Neural progenitor cell (in vitro differentiated cells): ENCODE measurements at regions not wholly inside any gene's neighbourhood (a gene's known extent, or its start where the extent isn't known, plus 50 kb on each side); places are given as distances from the start of the nearest gene placed in this dataset.

Experiments
- CTCF ChIP-seq: fragments of 200-600 bp; sonication (generic); IDR thresholded peaks from 2 replicates; pipeline ENCODE4 v1.5.1; 2017; ENCODE audit warnings: antibody characterized with exemption, mild to moderate bottlenecking
- EZH2 ChIP-seq: fragments of 200-600 bp; sonication (generic); IDR thresholded peaks from 2 replicates; pipeline ENCODE4 v1.6.1; 2017; ENCODE audit warnings: antibody characterized with exemption, mild to moderate bottlenecking, moderate library complexity
- EZH2phosphoT487 ChIP-seq: fragments of 200-600 bp; sonication (generic); IDR thresholded peaks from 2 replicates; pipeline ENCODE4 v1.6.1; 2017; ENCODE audit warnings: antibody characterized with exemption

GRCh38 chrX:3178329-3178728, 137.1 kb downstream of the ARSF start:
- TF ChIP-seq CTCF (no peak), EZH2 (no peak), EZH2phosphoT487 (no peak)
